SW 1271 (cell line): ENCODE measurements at regions not wholly inside any gene's neighbourhood (a gene's known extent, or its start where the extent isn't known, plus 50 kb on each side); places are given as distances from the start of the nearest gene placed in this dataset.
"Not testable (repeated sequence)": the region's sequence is repeated elsewhere in the genome, so short reads cannot be mapped to it uniquely, and the experiment has no call there.

Experiments used
- DNase-seq, 2 experiments: peaks; one replicate each; lab custom pipeline; 2025; lab: John Stamatoyannopoulos, UW

- no peak for DNase-seq
Measured at GRCh38 chr4:114034189-114034588, 54.7 kb upstream of the ARSJ start.

GRCh38 chr4:114036426-114036825, 57.0 kb upstream of the ARSJ start:
- DNase-seq, result no peak

DNA sequence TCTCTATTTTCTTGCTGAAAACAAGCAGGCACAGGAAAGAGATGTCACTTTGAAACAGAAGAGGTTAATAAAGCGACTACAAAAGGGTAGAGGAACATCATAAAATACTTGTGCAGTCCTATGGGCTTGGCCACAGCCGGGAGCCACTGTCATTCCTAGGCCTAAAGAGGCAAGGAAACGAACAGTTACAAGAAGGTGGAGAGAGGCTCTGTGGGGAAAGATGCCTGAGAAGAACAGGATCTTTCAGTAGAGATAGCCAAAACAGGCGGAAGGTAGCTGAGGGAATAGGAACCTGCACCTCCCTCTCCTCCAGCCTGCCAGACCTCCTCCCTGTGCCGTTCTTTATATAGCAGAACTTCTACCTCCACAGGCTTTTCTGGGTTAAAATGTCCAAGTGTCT, 57.4 kb upstream of the ARSJ start:
- DNase-seq, result no peak

- DNase-seq, result no peak
Measured at GRCh38 chr4:114037988-114038387, 58.5 kb upstream of the ARSJ start.

- no peak for DNase-seq
Measured at GRCh38 chr4:114038762-114039387, 59.4 kb upstream of the ARSJ start.

- DNase-seq, result no peak
Measured at GRCh38 chr4:114040319-114041116, 61.1 kb upstream of the ARSJ start.

- no peak for DNase-seq
Measured at GRCh38 chr4:114041117-114041475, 61.6 kb upstream of the ARSJ start.

DNA sequence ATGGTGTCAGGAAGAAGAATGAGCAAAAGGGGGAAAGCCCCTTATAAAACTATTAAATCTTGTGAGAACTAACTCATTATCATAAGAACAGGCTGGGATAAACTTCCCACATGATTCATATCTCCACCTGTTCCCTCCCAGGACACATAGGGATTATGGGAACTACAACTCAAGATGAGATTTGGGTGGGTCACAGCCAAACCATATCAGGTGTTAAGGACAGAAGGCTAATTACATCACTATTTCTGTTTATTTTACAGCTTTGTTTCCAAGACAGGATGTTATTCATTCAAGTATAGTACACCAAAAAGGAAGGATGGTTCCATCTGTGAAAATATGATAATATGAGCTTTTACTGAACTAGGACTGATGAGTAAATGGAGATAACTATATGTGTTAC, 63.7 kb upstream of the ARSJ start:
- no peak for DNase-seq

GRCh38 chr4:114044351-114044750, 64.9 kb upstream of the ARSJ start:
- DNase-seq, result not testable (repeated sequence)

GRCh38 chr4:114046331-114046730, 66.9 kb upstream of the ARSJ start:
- no peak for DNase-seq

DNA sequence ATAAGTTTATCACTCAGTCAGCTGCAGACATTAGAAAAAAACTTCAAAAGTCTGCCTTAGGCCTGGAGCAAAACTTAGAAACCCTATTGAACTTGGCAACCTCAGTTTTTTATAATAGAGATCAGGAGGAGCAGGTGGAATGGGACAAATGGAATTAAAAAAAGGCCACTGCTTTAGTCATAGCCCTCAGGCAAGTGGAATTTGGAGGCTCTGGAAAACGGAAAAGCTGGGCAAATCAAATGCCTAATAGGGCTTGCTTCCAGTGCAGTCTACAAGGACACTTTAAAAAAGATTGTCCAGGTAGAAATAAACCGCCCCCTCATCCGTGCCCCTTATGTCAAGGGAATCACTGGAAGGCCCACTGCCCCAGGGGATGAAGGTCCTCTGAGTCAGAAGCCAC, 68.7 kb upstream of the ARSJ start:
- not testable (repeated sequence) for DNase-seq

DNA sequence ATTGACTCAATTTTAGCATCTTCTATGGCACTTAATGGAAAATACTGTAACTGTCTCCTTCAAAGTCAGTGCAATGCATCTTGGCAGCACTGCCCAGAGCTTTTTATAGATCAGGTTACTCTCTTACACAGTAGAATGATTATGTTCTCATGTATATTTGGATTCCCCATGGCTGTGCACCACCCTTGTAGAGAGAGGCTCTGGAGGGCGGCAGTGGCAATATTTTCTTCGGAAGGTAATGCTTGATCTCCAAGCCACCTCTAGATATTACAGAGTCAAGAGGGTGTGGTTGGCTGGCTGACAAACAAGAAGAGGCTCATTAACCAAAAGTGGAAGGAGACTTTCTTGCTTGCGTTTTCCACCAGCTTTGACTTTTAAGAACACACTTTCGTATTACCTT, 72.8 kb upstream of the ARSJ start:
- DNase-seq, result no peak

DNA sequence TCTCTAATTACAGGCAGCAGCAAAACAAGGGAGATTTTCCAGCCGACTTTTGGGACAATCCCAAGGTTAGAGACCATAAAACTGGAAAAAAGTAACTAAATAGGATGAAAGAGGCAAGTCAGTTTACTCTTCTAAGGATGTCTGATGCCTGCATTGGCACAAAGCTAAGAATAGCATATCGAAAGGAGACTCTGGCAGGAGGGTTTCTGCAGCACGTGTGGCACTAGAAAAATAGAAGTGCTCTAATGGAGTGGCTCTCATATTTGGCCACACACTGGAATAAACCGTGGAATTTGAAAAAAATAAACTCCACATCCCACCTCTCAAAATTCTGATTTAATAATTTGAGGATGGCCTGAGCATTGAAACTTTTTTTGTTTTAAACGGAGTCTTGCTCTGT, 77.2 kb upstream of the ARSJ start:
- DNase-seq, result no peak

GRCh38 chr4:114057746-114058145, 78.3 kb upstream of the ARSJ start:
- no peak for DNase-seq

- DNase-seq, result no peak
Measured at GRCh38 chr4:114062499-114062898, 83.1 kb upstream of the ARSJ start.

DNA sequence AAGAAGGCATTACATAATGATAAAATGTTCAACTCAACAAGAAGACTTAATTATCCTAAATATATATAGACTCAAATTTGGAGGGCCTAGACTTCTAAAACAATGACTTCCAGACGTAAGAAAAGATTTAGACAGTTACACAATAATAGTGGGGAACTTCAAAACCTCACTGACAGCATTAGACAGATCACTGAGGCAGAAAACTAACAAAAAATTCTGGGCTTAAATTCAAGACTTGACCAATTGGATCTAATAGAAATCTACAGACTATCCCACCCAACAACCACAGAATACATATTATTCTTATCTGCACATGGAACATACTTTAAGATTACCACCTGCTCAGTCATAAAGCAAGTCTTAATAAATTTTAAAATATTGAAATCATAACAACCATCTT, 93.3 kb upstream of the ARSJ start:
- no peak for DNase-seq

GRCh38 chr4:114076899-114077570, 97.6 kb upstream of the ARSJ start:
- no peak for DNase-seq

GRCh38 chr4:114077610-114078009, 98.2 kb upstream of the ARSJ start:
- DNase-seq, result peak in 1 of 2 experiments; percentile 17

DNA sequence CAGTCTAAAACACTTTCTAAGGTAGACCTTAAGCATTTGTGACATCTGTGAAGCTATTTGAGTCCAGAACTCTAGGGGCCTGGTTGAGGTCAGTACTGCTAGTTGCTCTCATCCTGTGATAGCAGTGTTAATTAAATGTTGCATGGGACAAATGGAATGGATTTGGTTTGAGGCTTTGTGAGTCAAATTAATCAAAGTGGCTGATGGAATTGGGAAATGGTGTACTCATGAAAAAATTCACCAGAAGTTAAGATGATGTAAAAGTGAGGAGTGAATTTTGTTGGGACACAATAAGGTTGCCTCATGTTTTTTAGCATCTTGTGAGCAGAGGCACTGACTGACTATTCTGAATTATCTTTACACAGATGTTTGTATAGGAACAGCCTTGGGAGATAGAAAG, 99.2 kb upstream of the ARSJ start:
- DNase-seq, result no peak

GRCh38 chr4:114081783-114082182, 102.3 kb upstream of the ARSJ start:
- DNase-seq, result no peak

- no peak for DNase-seq
Measured at GRCh38 chr4:114082348-114082747, 102.9 kb upstream of the ARSJ start.

DNA sequence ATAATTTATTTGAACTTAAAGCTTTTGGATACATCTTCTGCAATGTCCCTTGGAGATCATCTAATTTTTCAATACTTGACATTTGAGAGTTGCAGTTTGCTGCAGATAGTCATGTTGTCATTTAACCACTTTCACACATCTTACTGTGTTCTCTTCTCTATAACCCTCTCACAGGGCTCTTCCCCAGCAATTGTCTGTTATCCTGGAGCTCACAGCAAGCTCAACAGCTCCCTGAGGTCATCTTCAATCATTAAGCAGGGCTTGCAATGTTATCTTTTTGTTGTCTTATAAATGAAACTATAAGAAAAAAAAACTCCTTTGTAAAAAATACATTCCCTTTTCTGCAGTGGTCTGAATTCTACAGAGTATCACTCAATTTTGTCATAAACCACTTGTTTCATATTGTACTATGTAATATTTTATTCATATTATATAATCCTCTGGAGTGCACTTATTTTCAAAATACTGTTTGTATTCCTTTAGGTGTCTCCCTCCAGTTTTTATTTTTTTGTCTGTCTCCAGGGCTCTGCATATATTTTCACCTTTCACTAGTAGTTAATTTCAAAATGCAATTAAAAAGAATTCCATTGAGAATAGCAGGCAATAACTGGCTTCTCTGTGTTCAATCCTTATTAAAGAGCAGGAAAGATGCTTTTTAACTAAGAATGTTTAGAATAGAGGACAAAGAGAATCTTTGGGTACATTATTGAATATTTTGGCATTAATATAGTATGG, 106.3 kb upstream of the ARSJ start:
- no peak for DNase-seq
